ENCODE measurements at regions not wholly inside any gene's neighbourhood (a gene's known extent, or its start where the extent isn't known, plus 50 kb on each side); places are given as distances from the start of the nearest gene placed in this dataset.

DNA sequence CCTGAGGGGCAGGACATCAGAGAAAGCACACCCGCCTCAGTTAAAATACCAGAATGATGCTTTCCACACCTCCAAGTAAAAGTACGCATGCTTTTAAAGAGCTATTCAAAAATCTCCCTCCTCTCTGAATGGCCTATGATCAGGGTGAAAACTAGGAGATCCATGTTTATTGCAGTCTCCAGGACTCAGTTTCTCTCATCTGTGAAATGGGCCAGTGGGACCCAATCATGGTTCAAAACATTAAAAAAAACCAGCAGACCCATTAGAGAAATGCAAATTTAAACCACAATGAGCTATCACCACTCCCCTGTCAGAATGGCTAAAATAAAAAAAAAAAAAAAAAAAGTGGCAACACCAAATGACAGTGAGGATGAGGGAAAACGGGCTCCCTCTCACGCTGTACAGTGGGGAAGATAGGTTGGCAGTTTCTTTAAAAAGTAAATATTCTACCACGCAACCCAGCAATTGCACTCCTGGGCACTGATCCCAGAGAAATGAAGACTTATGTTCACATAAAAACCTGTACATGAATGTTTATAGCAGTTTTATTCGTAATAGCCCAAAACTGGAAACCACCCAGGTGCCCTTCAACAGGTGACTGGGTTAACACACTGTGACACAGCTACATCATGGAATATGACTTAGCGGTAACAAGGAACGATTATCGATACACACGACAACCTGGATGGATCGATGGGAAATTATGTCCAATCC is 242.7 kb downstream of the MN1 start:
- in situ Hi-C loops (cut with HindIII; ENCODE audit: low sequenced_read_pairs), result no loop called here

DNA sequence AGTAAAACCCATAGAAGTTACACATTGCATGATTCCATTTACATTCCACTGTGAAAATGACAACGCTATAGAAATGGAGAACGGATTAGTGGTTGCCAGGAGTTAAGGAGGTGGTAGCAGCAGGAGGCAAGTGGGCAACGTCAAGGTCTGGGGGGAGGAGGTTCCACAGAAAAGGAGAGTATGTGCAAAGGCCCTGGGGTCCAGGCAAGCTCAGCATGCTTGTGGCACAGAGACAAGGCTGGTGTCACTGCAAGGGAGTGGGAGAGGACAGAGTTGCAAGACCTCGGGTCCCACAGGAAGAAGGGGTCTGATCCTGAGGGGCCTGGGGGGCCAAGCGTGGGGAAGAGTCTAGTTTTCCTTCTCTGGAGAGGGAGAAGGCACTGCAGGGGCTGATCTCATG is 240.8 kb downstream of the MN1 start:
- in situ Hi-C loops (cut with HindIII; ENCODE audit: low sequenced_read_pairs), result no loop called here

DNA sequence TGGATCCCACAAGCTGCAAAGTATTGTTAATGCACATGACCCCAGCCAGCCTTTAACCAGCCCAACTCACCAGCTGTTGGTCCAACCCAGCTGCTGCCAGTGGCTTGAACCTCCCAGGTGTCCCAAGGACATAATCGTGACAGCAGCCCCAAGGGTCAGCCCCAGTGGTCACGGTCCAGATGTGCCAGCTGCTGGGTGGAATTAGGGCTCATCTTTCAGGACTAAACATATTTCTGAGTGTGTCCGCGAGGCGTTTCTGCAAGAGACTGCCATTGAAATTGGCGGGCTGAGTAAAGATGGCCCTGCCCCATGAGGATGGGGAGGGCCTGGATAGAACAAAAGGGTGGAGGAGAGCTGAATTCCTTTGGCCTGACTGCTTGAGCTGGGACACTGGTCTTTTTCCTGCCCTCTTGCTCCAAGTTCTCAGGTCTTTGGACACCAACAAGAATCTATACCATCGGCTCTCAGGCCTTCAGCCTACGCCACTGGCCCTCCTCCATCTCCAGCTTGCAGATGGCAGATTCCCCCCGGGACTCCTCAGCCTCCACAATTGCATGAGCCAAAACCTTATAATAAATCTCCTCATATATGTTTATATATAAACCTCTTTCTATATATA is 240.2 kb downstream of the MN1 start:
- in situ Hi-C loops (cut with HindIII; ENCODE audit: low sequenced_read_pairs), result no loop called here

DNA sequence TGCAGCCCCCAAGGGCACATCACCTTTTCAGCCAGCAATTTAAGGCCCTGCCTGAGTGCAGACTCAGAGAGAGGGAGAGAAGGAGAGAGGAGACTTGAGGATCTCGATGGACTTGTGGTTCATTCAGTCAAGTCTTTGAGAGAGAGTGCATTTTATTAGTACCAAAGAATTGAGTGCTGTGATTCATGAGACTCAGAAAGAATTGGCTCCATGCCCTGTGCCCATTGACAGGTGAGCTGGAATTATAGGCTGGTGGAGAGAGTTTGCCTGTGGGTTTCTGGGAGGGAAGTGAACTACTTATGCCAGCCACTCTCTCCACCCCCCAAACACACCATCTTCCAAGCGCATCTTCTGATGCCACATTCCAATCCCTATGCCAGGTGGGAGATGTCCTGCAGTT is 236.8 kb downstream of the MN1 start:
- in situ Hi-C loops (cut with HindIII; ENCODE audit: low sequenced_read_pairs), result no loop called here

DNA sequence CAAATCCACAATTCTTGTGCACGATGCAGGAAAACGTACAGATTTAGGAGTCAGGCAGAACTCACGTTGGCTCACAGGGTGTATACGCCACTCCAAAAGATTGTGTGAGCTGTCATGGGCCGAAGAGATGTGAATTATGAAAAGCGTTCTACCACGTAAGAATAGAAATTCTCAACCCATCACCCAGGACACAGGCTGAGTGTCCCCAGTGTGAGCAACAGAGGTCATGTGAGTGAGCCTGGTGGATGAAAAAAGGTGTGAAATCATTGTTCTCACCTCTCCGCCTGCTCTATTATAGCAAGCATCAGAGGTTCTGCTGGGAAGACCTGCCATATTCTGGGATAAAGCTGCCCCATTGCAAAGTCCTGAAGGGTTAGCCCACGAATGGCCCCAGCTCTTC is 235.0 kb downstream of the MN1 start:
- in situ Hi-C loops (cut with HindIII; ENCODE audit: low sequenced_read_pairs), result no loop called here

GRCh38 chr22:27568265-27568664 is 233.3 kb downstream of the MN1 start:
- in situ Hi-C loops (cut with HindIII; ENCODE audit: low sequenced_read_pairs), result no loop called here

- in situ Hi-C loops (cut with HindIII; ENCODE audit: low sequenced_read_pairs), result no loop called here
These were observed 229.9 kb downstream of the MN1 start for GRCh38 chr22:27571463-27572277.

- in situ Hi-C loops (cut with HindIII; ENCODE audit: low sequenced_read_pairs), result no loop called here
These were observed 229.3 kb downstream of the MN1 start for GRCh38 chr22:27572278-27572666.

DNA sequence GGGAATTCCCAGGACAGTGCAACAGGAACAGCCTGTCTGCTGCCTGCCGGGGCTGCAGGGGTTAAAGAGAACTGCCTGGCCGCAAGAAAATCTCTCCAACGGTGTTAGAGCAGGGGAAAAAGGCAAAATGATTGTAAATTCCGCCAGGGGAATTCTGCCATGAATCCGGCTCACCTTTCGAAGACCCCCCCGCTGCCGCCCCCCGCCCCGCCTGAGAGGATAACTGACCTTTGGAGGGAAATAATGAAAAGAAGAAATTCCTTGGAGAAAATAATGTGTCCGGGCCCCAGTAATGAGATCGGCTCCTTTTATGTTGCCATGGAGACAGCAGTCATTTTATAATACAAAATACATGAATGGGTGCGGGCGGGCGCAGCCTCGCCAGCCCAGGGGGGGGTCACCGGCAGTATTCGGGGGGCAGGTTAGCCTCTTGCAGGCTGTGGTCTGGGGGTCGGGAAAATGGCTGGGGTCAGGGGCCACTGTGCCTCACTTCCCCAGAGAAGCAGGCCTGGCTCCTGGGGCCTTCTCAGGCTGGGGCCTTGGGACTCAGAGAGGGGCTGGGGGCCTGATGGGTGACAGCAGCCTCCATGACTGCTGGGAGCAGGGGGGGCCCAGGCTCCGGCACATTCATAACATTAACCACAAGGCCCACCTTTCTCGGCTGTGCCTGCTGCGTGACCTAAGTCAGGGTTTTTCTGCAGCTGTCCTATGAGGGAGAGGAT is 228.1 kb downstream of the MN1 start:
- in situ Hi-C loops (cut with HindIII; ENCODE audit: low sequenced_read_pairs), result no loop called here

- in situ Hi-C loops (cut with HindIII; ENCODE audit: low sequenced_read_pairs), result no loop called here
These were observed 227.6 kb downstream of the MN1 start for GRCh38 chr22:27574002-27574366.

- in situ Hi-C loops (cut with HindIII; ENCODE audit: low sequenced_read_pairs), result no loop called here
These were observed 226.9 kb downstream of the MN1 start for GRCh38 chr22:27574651-27575050.

DNA sequence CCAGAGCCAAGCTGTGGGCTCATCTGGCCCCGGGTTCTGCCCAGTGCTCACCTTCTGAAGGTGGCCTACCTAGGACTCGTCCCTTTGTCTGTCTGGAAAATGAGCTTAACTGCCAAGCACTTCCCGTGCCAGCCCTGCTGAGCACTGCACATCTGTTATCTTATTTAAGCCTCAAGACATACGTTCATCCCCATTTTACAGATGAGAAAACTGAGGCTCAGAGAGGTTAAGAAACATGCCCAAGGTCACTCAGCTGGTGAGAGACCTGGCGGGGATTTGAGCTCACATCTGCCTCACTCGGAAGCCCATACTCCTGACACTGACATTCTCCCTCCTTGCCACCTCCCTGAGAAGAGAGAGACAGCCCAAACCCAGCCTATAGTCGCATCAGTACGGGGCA is 226.2 kb downstream of the MN1 start:
- in situ Hi-C loops (cut with HindIII; ENCODE audit: low sequenced_read_pairs), result no loop called here

DNA sequence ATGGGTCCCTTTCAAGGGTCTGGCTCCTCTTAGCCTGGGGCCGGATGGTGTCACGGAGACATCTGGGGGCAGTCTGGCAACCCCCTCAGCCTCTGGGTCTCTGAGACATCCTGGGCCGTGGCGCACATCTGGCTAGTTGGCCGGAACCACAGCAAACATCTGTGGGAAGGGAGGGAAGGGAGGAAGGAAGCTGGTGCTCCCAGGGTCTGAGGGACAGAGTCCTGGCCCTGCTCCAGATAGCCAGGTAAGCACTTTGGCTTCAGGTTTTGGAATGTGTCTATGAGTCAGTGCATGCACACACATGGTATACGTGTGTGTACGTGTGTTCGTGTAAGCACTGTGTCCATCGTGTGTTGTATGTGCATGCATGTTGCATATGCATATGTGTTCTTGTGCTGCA is 225.1 kb downstream of the MN1 start:
- in situ Hi-C loops (cut with HindIII; ENCODE audit: low sequenced_read_pairs), result no loop called here

GRCh38 chr22:27576815-27577573 is 224.6 kb downstream of the MN1 start:
- in situ Hi-C loops (cut with HindIII; ENCODE audit: low sequenced_read_pairs), result no loop called here

DNA sequence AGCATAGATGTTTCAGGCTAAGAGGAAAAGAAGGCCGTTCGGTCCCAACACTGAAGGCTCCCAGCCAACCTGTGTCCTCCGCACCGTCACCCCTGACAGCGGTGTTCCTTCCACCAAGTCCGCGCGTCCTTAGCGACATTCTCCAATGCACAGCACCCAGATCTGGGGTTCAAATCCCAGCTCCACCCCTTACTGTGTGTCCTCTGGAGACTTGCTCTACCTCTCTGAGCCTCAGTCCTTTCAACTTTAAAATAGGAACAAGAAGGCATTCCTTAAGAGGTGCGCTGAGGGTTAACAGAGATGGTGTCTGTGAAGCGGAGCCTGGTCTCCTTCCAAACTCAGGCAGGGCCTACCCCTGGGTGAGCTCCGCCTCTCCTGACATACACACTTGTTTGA is 224.0 kb downstream of the MN1 start:
- in situ Hi-C loops (cut with HindIII; ENCODE audit: low sequenced_read_pairs), result no loop called here

DNA sequence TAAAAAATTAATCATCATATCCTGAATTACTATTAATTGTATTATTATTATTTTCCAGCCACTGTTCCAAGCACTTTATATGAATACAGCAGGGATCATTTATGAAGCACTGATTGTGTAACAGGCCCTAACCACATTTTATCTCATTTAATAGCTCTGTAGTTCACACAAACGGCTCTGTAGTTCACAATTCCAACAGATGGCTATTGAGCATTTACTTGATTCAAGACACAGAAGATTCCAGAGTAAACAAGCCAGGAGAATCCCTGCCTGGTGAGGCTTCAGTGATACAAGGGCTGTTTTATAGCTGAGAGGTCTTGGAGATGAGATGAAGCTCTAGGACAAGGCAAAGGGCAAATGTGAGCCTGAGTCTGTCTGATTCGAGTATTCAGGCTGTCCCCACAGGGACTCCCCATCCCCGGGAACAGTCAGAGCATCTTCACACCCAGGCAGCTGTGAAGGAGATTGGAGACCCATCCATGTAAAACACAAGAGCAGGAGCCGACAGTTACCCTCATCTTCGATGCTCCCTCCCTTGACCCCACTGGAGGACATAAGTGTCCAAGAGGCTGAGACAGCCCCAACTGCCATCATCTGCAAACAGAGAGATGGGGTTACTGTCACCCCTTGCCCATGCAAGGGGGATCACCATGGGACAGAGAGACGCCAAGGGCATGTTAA is 222.5 kb downstream of the MN1 start:
- in situ Hi-C loops (cut with HindIII; ENCODE audit: low sequenced_read_pairs), result no loop called here

GRCh38 chr22:27580311-27580897 is 221.2 kb downstream of the MN1 start:
- in situ Hi-C loops (cut with HindIII; ENCODE audit: low sequenced_read_pairs), result no loop called here

DNA sequence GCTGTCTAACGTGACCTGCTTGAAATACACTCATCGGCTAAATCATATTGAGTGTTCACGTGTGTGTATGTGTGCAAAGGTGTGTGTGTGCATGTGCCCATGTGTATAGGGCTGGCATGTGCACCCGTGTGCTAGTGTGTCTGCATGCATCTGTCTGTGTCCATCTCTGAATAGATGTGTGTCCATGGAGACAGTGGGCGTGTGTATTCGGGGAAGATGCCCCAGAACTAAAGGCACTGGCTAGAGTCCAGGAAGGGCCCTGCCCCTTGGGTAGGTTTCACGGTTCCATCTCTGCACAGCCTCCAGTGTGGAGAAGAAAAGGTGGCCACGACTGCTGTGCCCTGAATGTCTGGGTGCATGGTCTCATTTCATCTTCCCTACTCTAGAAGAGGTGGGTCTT is 220.3 kb downstream of the MN1 start:
- in situ Hi-C loops (cut with HindIII; ENCODE audit: low sequenced_read_pairs), result no loop called here

GRCh38 chr22:27581688-27582087 is 219.9 kb downstream of the MN1 start:
- in situ Hi-C loops (cut with HindIII; ENCODE audit: low sequenced_read_pairs), result no loop called here

DNA sequence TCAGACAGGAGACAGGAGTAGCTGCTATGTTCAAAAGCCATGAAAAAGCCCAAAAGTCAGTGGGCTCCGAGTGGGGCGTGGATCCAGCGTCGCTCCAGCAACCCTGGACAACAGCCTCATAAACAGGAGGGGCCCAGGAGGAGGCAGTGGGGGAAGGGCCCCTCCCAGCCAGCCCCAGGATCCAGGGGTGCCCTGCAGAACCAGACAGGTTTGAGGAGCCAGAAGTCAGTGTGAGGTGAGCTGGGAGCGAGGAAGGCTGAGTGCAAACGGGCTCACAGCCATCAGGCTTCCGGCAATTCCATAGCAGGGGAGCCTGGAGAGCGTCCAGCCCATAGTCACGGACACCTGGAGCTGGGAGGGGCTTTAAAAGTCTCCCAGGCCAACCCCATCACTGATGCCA is 217.7 kb downstream of the MN1 start:
- in situ Hi-C loops (cut with HindIII; ENCODE audit: low sequenced_read_pairs), result no loop called here
